KOPT-K1 (cell line): ENCODE measurements at regions not wholly inside any gene's neighbourhood (a gene's known extent, or its start where the extent isn't known, plus 50 kb on each side); places are given as distances from the start of the nearest gene placed in this dataset.
"Not testable (repeated sequence)": the region's sequence is repeated elsewhere in the genome, so short reads cannot be mapped to it uniquely, and the experiment has no call there.

Experiments
- H3K27ac ChIP-seq: fragments of 200-600 bp; sonication (generic); 2 replicates; pipeline ENCODE4 v1.5.1; 2016; ENCODE audit warnings: antibody characterized with exemption, mild to moderate bottlenecking, low read depth, low read length; ENCODE audit not compliant: poor library complexity, severe bottlenecking
- H3K36me3 ChIP-seq: fragments of 200-600 bp; sonication (generic); 2 replicates; pipeline ENCODE4 v1.5.1; 2017; ENCODE audit warnings: antibody characterized with exemption, mild to moderate bottlenecking, low read length, moderate library complexity; ENCODE audit not compliant: insufficient read depth
- H3K9me3 ChIP-seq: fragments of 200-600 bp; sonication (generic); 2 replicates; pipeline ENCODE4 v1.5.1; 2017; ENCODE audit warnings: antibody characterized with exemption, low read length, mild to moderate bottlenecking; ENCODE audit not compliant: insufficient read depth, poor library complexity, severe bottlenecking

DNA sequence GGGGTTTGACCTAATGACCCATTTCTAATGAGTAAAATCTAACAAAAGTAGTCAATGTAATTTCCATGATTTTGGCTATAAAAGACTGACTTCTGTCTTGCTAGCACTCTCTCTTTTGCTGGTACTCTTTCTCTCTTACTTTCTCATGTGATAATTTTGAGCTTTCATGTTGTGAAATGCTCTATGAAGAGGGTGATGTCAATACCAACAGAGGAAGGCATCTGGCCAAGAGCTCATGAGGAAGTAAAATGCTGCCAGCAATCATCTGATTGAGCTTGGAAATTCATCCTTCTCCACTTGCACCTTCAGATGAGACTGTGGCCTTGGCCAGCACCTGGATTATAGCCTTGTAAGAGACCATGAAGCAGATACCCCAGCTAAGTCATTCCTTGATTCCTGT is 347.7 kb downstream of the HS3ST1 start:
- Histone ChIP-seq H3K27ac (no peak overlapping the region), H3K36me3 (no peaks in the 10 kb centered on the region), H3K9me3 (no peaks in the 10 kb centered on the region)

DNA sequence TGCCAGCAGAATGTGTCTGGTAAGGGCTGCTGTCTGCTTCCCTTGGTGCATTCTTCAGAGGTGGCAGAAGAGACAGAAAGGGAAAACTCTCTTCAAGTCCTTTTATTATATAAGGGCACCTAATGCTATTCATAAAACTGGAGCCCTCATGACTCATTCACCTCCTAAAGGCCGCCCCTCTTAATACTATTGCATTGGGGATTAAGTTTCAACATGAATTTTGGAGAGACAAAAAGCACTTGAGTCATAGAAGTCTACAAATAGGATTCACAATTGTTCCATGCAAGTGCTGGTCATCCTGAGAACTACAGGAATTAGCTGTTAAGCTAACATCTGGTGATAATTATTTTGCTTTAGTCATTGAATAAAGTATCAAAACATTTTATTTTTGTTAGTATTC is 349.5 kb downstream of the HS3ST1 start:
- Histone ChIP-seq H3K9me3 (no peaks in the 10 kb centered on the region), H3K36me3 (no peaks in the 10 kb centered on the region), H3K27ac (no peak overlapping the region)

DNA sequence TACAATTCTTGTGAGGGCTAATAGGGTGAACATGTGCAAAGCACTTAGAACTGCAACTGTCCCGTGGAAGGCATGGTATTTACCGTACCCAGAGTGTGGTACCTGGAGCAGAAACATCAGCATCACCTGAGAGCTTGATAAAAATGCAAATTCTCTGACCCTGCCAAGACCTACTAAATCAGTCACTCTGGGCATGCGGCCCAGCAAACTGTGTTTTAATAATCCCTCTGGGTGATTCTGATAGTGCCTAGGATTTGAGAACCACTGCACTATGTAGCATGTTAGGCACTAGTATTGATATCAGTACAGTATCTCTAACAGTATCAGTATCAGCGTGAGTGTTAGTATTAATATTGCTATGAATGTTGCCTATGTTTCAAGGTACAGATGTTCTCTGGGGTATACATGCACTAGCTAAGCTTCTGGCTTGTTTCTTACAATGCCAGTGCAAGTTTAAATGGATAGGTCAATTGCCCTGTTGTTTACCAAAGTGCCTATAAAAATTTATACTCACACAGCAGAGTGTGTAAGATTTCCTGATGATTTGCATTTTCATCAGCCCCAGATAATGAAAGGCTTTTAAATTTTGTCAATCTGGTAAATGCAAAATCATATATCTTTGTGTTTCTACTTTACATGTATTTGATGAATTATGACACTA is 354.0 kb downstream of the HS3ST1 start:
- H3K27ac ChIP-seq = no peak overlapping the region
- no peaks in the 10 kb centered on the region for H3K9me3 ChIP-seq

DNA sequence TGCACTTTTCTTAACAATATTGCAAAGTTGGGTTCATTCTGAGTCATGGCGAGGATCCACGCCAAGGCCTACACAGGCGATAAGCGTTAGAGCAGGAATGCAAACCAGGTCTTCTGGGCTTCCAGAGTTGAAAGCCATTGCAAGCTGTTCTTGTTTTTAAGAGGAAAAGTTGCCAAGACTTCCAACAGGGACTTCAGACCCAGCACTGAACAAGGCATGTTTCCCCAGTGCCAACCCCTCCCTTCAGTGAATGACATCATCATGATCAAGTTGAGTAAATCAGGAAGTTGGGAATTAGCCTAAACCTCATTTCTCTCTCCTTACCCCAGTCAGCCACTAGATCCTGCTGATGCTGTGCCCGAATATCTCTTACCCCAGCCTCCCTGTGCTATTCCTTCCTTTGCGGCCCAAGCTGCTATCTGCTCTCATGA is 355.1 kb downstream of the HS3ST1 start:
- no peaks in the 10 kb centered on the region for H3K36me3 ChIP-seq
- H3K9me3 ChIP-seq = no peaks in the 10 kb centered on the region
- no peak overlapping the region for H3K27ac ChIP-seq

More for the DNA sequence above, 354.0 kb downstream of the HS3ST1 start:
- H3K36me3 ChIP-seq = no peaks in the 10 kb centered on the region

DNA sequence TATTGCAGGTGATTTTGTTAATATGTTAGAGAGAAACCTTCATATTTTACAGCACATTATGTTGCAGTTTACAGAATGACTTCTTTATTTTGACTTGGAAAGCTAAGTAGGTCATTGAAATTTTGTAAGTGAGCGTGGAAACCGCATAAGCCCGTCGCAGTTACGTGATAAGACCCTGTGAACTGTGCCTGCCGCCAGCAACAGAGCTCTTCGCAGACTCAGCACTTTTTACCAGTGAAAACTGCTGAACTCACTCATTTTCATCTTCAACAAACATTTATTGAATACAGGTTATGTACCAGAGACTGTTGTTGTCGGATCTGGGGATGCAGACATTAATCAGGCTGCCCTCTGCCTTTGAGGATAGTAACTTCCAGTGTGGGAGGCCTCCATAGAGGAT is 355.7 kb downstream of the HS3ST1 start:
- no peaks in the 10 kb centered on the region for H3K9me3 ChIP-seq
- no peaks in the 10 kb centered on the region for H3K36me3 ChIP-seq
- no peak overlapping the region for H3K27ac ChIP-seq

DNA sequence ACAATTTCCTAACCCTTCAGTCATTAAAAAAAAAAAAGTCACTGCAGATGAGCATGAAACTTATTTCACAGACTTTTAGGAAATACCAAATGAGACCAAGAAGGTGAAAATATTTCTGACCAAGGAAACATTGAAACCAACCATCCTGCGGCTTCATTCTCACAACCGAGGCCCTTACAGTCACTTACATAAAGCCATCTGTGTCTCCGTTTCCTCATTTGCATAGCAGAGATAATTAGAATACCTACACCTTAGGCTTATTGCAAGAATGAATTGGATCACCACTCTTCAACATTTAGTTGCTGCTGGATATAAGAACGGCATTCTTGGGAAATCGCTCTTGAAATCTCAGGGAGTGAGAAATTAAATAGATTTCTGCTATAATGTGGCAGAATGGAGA is 356.2 kb downstream of the HS3ST1 start:
- Histone ChIP-seq H3K36me3 (no peaks in the 10 kb centered on the region), H3K27ac (no peak overlapping the region), H3K9me3 (no peaks in the 10 kb centered on the region)

DNA sequence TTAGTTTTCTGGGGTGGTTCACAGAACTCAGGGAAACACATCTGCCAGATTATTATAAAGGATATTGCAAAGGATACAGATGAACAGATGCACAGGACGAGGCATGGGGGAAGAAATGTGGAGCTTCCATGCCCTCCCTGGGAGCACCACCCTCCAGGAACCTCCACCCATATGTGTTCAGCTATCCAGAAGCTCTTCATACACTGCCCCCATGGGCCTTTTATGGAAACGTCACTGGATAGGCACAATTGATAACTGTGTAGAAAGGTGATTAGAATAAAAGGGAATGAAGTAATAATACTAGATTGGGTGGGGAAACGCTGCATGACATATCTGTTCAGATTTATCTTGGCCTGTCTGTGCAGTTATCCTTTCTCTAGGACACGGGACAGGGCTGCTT is 357.9 kb downstream of the HS3ST1 start:
- no peaks in the 10 kb centered on the region for H3K9me3 ChIP-seq
- H3K27ac ChIP-seq = no peak overlapping the region
- H3K36me3 ChIP-seq = no peaks in the 10 kb centered on the region

DNA sequence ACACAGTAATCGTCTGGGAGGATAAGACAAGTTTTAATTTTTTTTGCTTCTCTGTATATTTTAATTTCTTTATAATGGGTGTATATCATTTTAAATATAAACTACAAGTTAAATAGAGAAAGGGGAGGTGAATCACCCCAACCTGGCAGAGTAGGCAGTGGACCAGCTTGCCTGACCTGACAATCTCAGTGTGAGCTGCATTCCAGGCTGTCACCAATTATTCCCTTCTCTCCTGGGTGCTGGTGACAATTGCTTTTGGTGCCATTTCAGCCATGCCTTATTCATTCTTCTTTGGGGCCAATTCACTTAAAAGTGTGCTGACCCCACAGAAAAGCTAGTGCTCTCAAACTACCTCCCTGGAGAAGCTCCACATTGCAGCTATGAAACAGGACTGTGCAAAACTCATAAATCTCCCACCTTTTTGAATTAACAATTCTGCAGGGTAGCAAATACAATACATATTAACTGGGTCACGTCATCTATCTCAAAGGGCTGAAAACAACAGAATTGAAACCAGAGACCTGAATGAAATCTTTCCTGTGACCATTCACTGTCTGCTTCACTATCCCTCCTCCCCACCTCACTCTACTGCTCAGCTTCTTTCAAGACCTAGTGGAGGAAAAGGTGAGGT is 359.0 kb downstream of the HS3ST1 start:
- Histone ChIP-seq H3K9me3 (no peaks in the 10 kb centered on the region), H3K27ac (no peak overlapping the region), H3K36me3 (no peaks in the 10 kb centered on the region)

DNA sequence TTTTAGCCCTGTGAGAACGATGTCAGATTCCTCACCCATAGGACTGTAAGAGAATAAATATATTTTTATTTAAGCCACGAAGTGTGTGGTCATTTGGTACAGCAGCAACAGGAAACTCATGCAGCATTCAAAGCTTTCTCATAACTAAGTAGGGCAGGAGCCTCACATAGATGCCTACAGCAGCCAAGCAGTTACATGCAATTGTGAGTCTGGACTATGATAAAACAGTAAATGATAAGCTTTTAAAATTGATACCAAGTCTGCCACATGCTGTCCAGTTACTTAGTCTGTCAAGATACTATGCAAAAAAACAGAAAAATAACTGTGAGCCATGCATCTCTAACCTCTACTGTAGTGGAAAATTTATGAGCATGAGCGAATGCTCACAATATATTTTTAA is 359.6 kb downstream of the HS3ST1 start:
- H3K9me3 ChIP-seq = no peaks in the 10 kb centered on the region
- no peak overlapping the region for H3K27ac ChIP-seq
- no peaks in the 10 kb centered on the region for H3K36me3 ChIP-seq

DNA sequence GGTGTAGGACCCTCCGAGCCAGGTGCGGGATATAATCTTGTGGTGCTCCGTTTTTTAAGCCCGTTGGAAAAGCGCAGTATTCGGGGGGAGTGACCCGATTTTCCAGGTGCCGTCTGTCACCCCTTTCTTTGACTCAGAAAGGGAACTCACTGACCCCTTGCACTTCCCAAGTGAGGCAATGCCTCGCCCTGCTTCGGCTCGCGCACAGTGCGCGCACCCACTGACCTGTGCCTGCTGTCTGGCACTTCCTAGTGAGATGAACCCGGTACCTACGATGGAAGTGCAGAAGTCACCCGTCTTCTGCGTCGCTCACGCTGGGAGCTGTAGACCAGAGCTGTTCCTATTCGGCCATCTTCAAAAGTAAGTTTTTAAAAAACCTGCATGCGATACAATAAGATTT is 362.1 kb downstream of the HS3ST1 start:
- not testable (repeated sequence) for H3K27ac ChIP-seq, H3K36me3 ChIP-seq

DNA sequence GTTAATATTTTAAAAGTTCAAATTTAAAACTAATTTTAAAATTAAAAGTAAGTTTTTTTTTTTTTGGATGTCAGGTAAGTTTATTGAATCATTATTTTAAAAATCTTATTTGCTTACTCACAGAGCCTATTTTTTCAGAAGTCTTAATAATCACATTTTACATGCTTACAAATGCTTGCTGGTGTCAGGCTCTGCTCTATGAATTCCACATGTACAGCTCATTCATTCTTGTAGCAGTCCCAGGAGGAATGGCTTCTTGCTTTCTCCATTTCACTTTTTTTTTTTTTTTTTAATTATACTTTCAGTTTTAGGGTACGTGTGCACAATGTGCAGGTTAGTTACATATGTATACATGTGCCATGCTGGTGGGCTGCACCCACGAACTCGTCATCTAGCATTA is 368.1 kb downstream of the HS3ST1 start:
- not testable (repeated sequence) for H3K9me3 ChIP-seq, H3K27ac ChIP-seq, H3K36me3 ChIP-seq

More for the DNA sequence above, 362.1 kb downstream of the HS3ST1 start:
- not testable (repeated sequence) for H3K9me3 ChIP-seq

DNA sequence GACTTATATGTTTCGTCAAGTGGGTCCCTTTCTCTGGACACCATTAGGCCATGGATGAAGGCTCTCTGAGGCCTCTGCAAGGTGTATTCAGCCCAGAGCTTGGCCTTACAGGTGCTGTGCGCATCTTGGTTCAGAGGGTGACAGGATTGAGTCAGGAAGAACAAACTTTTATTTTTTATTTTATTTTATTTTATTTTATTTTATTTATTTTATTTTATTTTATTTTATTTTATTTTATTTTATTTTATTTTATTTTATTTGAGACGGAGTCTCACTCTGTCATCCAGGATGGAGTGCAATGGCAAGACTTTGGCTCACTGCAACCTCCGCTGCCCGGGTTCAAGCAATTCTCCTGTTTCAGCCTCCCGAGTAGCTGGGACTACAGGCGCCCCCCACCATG is 370.4 kb upstream of the CLNK start:
- H3K27ac ChIP-seq, H3K36me3 ChIP-seq, H3K9me3 ChIP-seq: not testable (repeated sequence)

DNA sequence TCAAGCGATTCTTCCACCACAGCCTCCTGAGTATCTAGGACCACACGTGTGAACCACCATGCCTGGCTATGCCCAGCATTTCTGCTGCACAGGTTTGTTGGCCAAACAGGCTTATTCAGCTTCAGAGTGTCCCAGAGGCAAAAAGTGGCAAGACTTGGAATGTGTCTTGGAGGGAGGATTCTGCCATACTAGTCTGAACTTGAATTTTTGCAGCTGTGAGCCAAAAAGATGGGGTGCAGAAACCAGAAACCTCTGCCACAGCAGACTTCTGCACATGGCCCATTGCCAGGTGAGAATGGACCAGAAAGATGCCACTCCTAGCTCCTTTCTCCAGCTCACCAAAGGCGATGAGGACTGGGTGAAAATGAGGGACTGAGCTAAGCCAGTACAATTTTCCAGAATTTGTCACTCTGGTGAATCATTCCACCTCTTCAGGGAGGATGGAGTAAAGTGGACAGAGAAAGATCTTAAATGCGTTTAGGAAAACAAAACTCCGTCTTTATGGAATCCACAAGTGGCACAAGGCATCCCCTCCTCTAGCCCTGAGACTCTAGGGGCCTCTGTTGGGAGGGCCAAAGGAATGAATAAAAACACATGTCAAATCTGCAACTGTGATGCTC is 369.1 kb upstream of the CLNK start:
- Histone ChIP-seq H3K9me3 (no peaks in the 10 kb centered on the region), H3K27ac (no peak overlapping the region), H3K36me3 (no peaks in the 10 kb centered on the region)

DNA sequence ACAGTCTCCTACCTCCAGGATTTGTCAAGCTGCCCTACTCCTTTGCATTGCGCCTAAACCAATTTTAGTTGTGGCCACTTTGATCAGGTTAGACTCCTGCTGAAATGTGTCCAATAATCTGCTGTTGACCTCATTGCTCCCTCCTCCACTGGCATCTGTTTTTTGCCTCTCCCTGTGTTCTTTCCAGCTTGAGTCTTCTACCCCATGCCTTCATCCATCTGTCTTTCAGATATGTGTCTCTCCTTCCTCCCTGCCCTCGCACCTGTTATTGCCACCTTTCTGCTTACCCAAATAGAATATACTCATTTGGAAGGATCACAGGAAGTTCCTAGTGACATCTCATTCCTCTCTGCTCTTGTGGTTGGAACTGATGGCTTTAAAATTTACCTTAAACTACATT is 366.6 kb upstream of the CLNK start:
- H3K27ac ChIP-seq = no peak overlapping the region

DNA sequence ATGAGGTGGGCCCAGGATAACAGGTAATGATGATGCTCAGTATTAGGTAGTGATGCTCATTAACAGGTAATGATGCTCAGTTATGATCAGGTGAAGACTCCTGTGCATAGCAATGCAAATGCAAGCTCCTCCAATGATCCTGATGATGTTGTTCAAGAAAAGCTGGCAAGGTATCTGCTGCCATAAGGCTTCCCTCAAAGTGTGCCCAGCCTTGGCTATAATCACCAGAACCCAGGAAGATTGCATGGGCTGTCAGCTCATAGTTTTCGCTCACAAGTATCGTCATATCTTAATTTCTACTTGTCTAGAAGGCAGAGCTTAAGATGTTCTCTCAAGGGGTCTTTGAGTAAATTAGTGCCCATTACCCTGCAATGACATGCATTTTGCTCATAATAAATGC is 366.2 kb upstream of the CLNK start:
- peaks cover 3% of the 10 kb centered on the region for H3K9me3 ChIP-seq
- H3K36me3 ChIP-seq = no peaks in the 10 kb centered on the region
- no peak overlapping the region for H3K27ac ChIP-seq

More for the DNA sequence above, 366.6 kb upstream of the CLNK start:
- no peaks in the 10 kb centered on the region for H3K36me3 ChIP-seq
- H3K9me3 ChIP-seq = peaks cover 3% of the 10 kb centered on the region

DNA sequence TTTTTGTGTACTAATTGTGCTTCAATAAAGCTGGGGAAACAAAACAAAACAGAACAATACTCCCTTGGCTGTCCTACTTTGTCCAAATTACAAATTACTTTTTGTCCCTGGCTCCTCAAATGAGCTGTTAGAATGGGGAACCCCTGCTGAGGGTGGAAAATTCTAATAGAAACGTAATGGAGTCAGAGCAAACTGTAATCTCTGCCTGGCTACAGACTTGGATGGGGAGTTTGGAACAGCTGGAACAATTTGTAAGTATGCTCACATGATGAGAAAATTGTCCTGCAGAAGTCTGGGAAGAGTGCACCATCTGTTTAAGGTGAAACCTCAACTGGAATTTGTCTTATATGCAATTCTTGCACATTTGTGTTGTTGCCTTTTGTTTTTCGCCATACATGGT is 364.4 kb upstream of the CLNK start:
- Histone ChIP-seq H3K27ac (no peak overlapping the region), H3K36me3 (no peaks in the 10 kb centered on the region), H3K9me3 (peaks cover 3% of the 10 kb centered on the region)
